ENCODE measurements at regions not wholly inside any gene's neighbourhood (a gene's known extent, or its start where the extent isn't known, plus 50 kb on each side); places are given as distances from the start of the nearest gene placed in this dataset.

DNA sequence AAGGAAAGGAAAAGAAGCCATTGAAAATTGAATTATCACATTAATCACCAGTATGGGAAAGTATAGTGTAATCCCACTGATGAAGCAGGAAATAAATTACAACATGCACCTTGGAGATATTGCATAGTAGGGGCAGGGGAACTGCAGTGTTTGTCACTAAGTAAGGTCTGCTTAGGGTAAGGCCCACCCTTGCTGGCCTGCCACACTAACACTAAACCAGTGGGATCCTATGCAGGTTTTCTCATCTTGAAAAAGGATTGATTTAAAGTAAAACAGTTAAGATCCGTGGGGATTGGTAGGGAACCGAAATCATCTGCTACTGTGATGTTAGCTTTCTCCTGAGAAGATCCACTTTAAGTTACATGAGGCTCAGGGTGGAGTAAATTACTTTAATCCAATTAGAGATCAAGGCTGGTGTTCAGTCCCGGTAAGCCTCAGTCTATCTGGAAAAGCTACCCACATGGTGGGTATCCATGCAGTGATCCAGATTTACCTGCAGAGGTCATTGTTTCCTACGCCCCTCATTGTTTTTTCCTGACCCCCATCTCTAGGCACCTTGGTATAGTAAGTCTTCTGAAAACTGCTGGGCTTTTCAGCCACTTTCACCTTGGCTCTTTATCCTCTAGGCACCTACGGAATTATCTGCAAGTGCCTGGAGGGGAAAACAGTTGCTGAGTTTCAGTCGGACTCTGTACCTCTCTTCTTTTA lies 1014.9 kb upstream of the ATXN8OS start:
- TF ChIP-seq, protein P1, sequence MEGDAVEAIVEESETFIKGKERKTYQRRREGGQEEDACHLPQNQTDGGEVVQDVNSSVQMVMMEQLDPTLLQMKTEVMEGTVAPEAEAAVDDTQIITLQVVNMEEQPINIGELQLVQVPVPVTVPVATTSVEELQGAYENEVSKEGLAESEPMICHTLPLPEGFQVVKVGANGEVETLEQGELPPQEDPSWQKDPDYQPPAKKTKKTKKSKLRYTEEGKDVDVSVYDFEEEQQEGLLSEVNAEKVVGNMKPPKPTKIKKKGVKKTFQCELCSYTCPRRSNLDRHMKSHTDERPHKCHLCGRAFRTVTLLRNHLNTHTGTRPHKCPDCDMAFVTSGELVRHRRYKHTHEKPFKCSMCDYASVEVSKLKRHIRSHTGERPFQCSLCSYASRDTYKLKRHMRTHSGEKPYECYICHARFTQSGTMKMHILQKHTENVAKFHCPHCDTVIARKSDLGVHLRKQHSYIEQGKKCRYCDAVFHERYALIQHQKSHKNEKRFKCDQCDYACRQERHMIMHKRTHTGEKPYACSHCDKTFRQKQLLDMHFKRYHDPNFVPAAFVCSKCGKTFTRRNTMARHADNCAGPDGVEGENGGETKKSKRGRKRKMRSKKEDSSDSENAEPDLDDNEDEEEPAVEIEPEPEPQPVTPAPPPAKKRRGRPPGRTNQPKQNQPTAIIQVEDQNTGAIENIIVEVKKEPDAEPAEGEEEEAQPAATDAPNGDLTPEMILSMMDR (IDR thresholded peaks at IDR 0.05; ENCODE audit: low read length), result no peak
- TF ChIP-seq EZH2 (optimal IDR thresholded peaks at IDR 0.05; ENCODE audit: low read depth, low read length) (no peak), EZH2phosphoT487 (IDR thresholded peaks at IDR 0.05; ENCODE audit: low read length) (no peak)
